ENCODE measurements at regions not wholly inside any gene's neighbourhood (a gene's known extent, or its start where the extent isn't known, plus 50 kb on each side); places are given as distances from the start of the nearest gene placed in this dataset.
"Not testable (repeated sequence)": the region's sequence is repeated elsewhere in the genome, so short reads cannot be mapped to it uniquely, and the experiment has no call there.

DNA sequence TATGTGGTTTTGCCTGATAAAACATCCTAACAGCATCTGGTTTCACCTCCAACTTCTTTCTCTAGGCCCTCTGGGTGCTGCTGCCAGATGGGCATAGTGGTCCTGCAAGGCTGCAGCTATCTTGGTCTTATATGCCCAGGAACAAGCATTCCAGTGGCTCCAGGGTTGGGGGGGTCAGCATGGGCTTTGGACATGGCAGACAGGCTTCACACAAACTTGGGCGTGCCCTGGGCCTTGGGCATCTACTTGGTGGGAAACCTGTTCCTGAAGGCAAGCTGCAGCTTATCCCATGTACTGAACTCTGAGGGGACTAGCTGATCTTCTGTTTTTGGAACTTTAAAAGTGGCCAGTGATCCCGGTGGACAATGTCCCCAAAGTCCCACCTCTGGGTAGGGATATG lies 54.9 kb upstream of the ZNF678 start:
- no peak for DNase-seq (ENCODE audit: low spot score)

GRCh38 chr1:227506490-227507393 lies 56.6 kb upstream of the ZNF678 start:
- DNase-seq (ENCODE audit: low spot score), result not testable (repeated sequence)

- not testable (repeated sequence) for DNase-seq (ENCODE audit: low spot score)
Observed at GRCh38 chr1:227496045-227496444, 67.3 kb upstream of the ZNF678 start.

DNA sequence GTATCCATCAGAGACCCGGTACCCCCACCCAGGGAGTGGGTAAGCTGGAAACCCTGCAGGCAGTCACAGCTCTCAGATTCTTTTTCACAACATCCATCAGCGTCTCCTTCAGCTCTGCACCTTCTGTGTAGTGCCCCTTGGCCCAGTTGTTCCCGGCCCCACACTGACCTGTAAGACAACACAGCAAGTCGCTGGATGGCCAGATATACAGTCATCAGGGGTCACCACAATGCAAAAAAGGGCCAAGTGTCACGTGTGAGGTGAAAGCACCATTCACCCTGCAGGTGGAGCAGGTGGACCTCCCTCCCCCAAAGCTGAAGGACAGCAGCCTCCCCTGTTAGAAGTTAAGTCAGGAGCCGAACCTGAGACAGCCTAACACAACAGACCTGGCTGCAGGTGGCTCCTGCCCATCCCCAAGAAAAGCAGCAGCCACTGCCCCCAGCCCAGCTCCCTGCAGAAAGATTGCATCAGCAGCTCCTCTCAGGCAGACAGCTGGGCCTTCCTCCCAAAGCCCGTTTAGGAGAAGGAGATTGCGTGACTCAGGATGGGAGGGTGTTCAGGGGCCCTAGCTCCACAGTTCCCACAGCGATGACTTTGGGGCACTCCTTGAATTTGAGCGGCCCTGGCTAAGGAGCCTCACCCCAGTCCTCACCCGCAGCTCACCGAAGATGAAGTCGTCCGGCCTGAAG lies 69.3 kb upstream of the ZNF678 start:
- not testable (repeated sequence) for DNase-seq (ENCODE audit: low spot score)

DNA sequence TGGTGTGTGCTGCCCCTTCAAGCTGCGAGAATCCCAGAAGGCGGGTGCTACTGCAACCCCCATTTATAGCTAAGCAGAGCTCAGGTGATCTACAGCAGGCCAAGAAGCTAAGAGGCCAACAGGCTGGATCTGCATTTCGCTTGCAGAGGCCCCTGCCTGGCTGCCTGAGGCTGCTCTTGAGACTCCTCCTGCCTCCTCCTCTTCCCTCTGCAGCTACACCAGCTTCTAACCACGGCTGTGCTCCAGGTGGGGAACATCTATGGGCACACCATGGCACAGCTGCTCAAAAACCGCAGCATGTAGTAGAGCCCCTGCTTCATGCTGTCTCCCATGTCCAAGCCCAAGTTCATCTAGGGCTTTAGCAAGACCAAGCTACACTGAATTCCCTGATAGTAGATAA lies 72.9 kb upstream of the ZNF678 start:
- DNase-seq (ENCODE audit: low spot score), result no peak

DNA sequence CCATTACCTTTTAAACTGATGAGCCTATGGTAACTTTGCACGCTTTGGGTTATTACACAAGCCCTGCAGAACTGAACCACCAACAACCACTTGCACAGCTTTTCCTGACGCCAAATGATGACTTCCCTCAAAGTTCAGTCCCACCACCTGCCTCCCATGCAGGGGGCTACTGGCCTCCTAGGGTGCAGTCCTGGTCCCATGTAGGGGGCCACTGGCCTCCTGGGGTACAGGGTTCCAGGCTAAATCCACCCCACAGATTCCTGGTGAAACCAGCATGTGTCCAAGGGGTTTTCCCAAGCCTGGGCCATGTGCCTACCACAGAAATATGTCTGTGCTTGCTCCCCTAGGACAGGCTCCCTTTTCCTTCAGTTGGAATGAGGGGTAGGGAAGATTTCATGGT lies 73.4 kb upstream of the ZNF678 start:
- no peak for DNase-seq (ENCODE audit: low spot score)

DNA sequence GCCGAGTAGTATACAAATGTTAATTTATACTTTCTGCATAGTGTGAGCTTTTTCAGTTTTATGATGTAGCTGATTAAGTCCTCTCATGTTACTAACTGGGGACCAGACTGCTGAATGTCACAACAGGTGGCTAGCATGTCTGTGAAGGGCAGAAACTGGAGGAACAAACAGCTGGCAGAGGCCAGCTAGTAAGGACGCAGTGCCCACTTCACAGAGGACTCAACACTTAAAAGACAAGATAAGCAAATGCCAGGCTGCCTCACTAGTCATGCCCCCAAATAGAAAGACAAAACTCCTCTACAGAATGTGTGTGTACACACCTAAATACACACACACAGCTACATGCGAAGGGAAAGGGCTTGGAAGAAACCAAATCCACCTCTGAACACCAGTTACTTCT lies 73.8 kb upstream of the ZNF678 start:
- DNase-seq (ENCODE audit: low spot score), result no peak

DNA sequence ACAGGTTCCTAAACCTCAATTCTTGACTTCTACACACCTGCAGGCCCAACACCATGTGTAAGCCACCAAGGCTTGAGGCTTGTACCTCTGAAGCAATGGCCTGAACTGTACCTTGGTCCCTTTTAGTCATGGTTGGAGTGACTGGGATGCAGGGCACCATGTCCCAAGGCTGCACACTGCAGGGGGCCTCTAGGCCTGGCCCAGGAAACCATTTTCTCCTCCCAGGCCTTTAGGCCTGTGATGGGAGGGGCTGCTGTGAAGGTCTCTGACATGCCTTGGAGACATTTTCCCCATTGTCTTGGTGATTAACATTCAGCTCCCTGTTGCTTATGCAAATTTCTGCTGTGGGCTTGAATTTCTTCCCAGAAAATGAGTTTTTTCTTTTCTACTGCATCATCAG lies 75.8 kb upstream of the ZNF678 start:
- DNase-seq (ENCODE audit: low spot score), result no peak

DNA sequence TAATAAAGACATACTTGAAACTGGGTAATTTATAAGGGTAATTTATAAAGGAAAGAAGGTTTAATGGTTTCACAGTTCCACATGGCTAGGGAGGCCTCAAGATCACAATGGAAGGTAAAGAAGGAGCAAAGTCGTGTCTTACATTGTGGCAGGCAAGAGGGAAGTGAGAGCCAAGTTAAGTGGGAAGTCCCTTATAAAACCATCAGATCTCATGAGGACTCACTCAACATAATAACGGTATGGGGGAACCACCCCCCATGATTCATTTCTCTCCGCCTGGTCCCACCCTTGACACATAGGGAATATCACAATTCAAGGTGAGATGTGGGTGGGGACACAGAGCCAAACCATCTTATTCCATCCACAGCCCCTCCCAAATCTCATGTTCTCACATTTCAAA lies 76.8 kb upstream of the ZNF678 start:
- no peak for DNase-seq (ENCODE audit: low spot score)

- DNase-seq (ENCODE audit: low spot score), result no peak
Observed at GRCh38 chr1:227482023-227482299, 81.4 kb upstream of the ZNF678 start.

- not testable (repeated sequence) for DNase-seq (ENCODE audit: low spot score)
Observed at GRCh38 chr1:227474072-227474471, 89.3 kb upstream of the ZNF678 start.

DNA sequence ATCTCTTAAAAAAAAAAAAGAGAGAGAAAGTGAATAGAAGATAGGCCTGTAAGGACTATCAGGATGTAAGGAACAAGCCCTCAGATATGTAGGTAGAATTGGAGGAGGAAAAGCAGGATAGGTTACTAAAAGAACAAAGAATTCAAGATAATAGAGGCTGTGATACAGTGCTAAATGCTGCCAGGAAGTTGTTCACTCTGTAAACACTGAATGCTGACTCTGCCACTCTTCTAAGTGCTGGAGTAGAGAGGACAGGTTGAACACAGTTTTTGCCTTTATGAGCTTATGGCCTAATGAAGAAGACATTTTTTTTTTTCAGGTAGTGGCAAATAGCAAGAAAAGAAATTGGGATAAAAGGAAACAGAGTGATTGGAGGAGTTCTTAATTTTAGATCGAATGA lies 90.6 kb upstream of the ZNF678 start:
- no peak for DNase-seq (ENCODE audit: low spot score)

DNA sequence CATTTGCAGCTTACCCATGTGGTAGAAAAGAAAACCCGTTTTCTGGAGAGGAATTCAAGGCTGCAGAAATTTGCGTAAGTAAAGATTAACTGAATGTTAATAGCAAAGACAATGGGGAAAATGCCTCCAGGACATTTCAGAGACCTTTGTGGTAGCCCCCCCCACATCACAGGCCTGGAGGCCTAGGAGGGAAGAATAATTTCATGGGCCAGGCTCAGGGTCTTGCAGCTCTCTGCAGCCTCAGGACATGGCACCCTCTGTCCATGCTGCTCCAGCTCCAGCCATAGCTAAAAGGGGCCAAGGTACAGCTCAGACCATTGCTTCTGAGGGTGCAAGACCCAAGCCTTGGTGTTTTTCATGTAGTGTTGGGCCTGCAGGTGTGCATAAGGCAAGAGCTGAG lies 92.7 kb upstream of the ZNF678 start:
- DNase-seq (ENCODE audit: low spot score), result no peak

DNA sequence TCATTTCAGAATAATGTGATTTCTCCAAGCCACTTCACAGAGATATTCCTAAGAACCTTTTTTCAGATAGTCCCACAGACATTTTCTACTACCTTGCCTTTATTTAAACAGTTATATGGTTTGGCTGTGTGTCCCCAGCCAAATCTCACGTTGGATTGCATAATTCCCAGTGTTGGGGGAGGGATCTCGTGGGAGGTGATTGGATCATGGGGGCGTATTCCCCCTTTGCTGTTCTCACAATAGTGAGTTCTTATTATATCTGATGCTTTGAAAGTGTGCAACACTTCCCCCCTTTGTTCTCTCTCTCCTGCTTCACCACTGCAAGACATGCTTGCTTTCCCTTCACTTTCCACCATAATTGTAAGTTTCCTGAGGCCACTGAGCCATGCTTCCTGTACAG lies 93.6 kb upstream of the ZNF678 start:
- DNase-seq (ENCODE audit: low spot score), result no peak

DNA sequence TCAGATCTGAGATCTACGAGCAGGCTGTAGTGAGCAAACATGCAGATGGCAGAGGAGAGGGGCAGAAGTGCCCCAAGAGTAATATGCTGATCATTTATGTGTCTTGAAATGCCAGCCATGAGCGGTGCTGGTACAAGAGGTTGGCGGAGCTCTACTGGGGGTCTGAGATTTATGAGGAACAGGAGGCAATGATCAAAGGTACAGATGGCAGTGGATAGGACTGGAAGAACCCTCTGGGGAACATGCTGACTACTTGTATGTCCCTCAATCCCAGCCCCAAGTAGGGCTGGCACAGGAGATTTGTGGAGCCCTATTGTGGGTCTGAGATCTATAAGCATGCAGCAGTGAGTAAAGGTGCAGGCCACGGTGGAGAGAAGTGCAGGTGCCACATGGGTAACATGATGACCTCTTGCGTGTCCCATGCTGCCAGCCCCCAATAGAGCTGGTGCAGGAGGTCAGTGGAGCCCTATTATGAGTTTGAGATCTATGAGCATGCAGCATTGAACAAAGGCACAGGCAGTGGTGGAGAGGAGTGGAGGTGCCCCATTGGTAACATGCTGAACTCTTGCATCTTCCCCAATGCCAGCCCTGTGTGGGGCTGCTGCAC lies 97.2 kb upstream of the ZNF678 start:
- DNase-seq (ENCODE audit: low spot score), result no peak

- no peak for DNase-seq (ENCODE audit: low spot score)
Observed at GRCh38 chr1:227465256-227465655, 98.1 kb upstream of the ZNF678 start.

DNA sequence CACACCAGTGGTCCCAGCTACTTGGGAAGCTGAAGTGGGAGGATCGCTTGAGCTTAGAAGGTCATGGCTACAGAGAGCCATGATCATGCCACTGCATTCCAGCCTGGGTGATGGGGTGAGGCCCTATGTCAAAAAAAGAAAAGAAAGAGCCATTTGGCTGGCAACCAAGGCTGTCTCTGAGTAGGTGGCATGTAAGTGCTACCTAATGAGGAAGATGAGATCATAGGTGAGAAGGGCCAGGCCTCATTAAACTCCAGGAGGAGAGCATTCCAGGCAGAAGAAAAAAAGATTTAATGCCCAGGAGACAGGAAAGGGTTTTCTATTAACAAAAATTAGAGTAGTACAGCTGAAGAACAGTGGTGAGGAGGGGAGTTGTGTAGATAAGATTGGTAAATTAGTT lies 103.4 kb upstream of the ZNF678 start:
- no peak for DNase-seq (ENCODE audit: low spot score)

GRCh38 chr1:227459326-227459841 lies 104.0 kb upstream of the ZNF678 start:
- DNase-seq (ENCODE audit: low spot score), result no peak

DNA sequence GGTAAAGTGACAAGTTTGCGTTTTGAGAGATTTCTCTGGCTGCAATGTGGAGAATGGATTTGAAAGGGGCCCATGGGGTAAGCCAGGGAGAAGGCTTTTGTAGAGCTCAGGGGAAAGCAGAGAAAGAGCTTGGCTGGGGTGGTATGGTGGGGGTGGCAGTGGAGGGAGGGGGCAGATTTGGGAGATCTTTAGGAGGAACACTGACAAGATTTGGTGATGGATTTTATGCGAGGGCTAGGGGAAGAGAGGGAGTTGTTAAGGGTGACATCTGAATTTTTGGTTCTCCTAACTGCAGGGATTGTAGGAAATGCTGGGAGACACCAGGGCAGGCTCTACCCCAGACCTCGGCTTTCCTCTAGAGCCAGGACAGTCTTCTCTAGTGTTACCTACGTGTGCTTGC lies 108.7 kb upstream of the ZNF678 start:
- DNase-seq (ENCODE audit: low spot score), result no peak

DNA sequence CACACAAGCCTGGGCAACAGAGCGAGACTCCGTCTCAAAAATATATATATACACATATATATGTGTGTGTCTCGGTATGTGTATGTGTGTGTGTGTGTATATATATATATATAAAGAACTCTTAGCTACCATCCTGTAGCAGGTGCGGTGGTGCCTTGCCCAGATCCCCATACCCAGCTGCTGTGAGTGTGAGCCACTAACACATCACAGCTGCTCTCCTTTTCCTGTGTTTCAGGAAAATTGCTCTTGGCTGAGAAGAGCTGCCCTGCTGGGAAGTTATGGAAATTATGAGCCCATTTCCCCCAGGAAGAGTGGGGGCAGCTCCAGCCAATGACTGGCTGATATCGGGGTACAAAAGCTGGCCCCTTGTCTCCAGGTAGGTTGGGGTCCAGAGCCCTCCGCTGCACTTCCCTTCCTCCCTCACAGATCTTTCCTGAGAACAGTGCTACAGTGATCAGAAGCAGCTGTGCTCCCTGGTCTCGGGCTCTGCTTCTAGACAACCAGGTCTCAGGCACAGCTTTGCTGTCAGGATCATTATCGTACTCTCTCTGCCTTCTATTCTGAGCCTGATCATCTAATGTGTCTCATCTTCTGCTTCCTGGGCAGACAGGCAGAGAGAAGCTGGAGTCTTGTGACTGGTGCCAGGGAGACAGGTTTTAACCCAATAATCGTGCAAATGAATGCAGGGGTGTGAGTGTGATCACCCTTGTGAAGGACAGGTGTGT lies 109.6 kb upstream of the ZNF678 start:
- DNase-seq (ENCODE audit: low spot score), result no peak

GRCh38 chr1:227451954-227452353 lies 111.4 kb upstream of the ZNF678 start:
- no peak for DNase-seq (ENCODE audit: low spot score)

- no peak for DNase-seq (ENCODE audit: low spot score)
Observed at GRCh38 chr1:227451057-227451456, 112.3 kb upstream of the ZNF678 start.
